Calu3 (cell line): ENCODE measurements at regions not wholly inside any gene's neighbourhood (a gene's known extent, or its start where the extent isn't known, plus 50 kb on each side); places are given as distances from the start of the nearest gene placed in this dataset.

Experiments used
- BruUV-seq: library from RNA; stranded (reverse); fragments of 400-500 nt; replicated peaks from 2 replicates; lab custom pipeline; 2021; lab: Mats Ljungman, UMichigan
- CTCF ChIA-PET: fragments of 300-600 bp; sonication (Branson Sonifier 250); formaldehyde crosslinking; loops from one replicate; lab custom pipeline; 2022; ENCODE audit warnings: antibody characterized with exemption; lab: Charles Lee
- DNase-seq: peaks from one replicate; pipeline ENCODE4 v3.0.0; 2022
- H3K27ac Mint-ChIP-seq: one replicate; pipeline ENCODE4 v1.8.0; 2022; ENCODE audit warnings: mixed read lengths; ENCODE audit not compliant: unreplicated experiment
- H3K27me3 Mint-ChIP-seq: one replicate; pipeline ENCODE4 v1.8.0; 2022; ENCODE audit warnings: mixed read lengths; ENCODE audit not compliant: unreplicated experiment
- H3K36me3 Mint-ChIP-seq: one replicate; pipeline ENCODE4 v1.8.0; 2022; ENCODE audit warnings: mild to moderate bottlenecking, moderate library complexity, mixed read lengths; ENCODE audit not compliant: insufficient read depth, unreplicated experiment
- H3K4me1 Mint-ChIP-seq: one replicate; pipeline ENCODE4 v1.8.0; 2022; ENCODE audit warnings: mild to moderate bottlenecking, low read depth, mixed read lengths; ENCODE audit not compliant: unreplicated experiment
- H3K4me3 Mint-ChIP-seq: one replicate; pipeline ENCODE4 v1.8.0; 2022; ENCODE audit warnings: mild to moderate bottlenecking, low read depth, moderate library complexity, mixed read lengths; ENCODE audit not compliant: unreplicated experiment
- H3K9me3 Mint-ChIP-seq: one replicate; pipeline ENCODE4 v1.8.0; 2022; ENCODE audit warnings: low read depth, mixed read lengths; ENCODE audit not compliant: unreplicated experiment
- CTCF ChIP-seq: fragments of 200-600 bp; IDR thresholded peaks from one replicate; pipeline ENCODE4 v1.8.0; 2022; ENCODE audit warnings: antibody characterized with exemption; ENCODE audit not compliant: unreplicated experiment
- intact Hi-C: fragments of 100-400 bp; cut with micrococcal nuclease; formaldehyde crosslinking; loops from one replicate; pipeline ENCODE4 v1.10.0; 2022; ENCODE audit not compliant: unreplicated experiment

GRCh38 chr13:53342623-53343360, 314.2 kb downstream of the OLFM4 start:
- H3K27me3 Mint-ChIP-seq, result no peaks in the 10 kb centered on the region
- no peaks in the 10 kb centered on the region for H3K36me3 Mint-ChIP-seq
- H3K4me3 Mint-ChIP-seq, result no peak overlapping the region
- intact Hi-C loops, result no loop called here
- no peak for TF ChIP-seq CTCF
- H3K9me3 Mint-ChIP-seq, result peaks cover 11% of the 10 kb centered on the region
- no peaks in the 10 kb centered on the region for H3K4me1 Mint-ChIP-seq
- no TSS peak for BruUV-seq
- DNase-seq, result no peak
- CTCF ChIA-PET, result no interaction called here
- no peak overlapping the region for H3K27ac Mint-ChIP-seq

- H3K27ac Mint-ChIP-seq, result no peak overlapping the region
- intact Hi-C loops, result no loop called here
- no peak for DNase-seq
- H3K36me3 Mint-ChIP-seq, result no peaks in the 10 kb centered on the region
- CTCF ChIA-PET, result no interaction called here
- no peaks in the 10 kb centered on the region for H3K4me1 Mint-ChIP-seq
- H3K4me3 Mint-ChIP-seq, result no peak overlapping the region
- TF ChIP-seq CTCF, result no peak
- no TSS peak for BruUV-seq
- no peaks in the 10 kb centered on the region for H3K27me3 Mint-ChIP-seq
- peaks cover 14% of the 10 kb centered on the region for H3K9me3 Mint-ChIP-seq
Observed at GRCh38 chr13:53343361-53343744, 314.7 kb downstream of the OLFM4 start.

DNA sequence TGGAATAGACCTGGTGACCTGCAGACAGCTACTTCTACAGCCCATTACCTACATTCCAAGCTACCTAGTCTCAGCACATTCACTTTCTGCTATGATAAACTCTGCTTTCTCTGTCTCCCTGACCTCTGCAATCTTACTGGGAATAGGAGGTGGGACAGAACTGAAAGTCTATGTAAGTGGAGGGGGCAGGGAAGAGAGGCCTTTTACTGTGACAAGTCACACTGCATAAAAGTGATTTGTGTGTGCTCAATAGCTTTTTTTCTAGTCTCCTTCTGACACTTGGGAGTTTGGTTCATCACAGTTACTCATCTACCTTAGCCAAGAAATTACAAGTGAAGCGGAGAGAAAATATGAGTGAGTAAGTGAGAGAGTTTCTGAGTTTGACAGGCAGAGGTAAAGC, 322.4 kb downstream of the OLFM4 start:
- intact Hi-C loops, result no loop called here
- TF ChIP-seq CTCF, result no peak
- no peaks in the 10 kb centered on the region for H3K4me1 Mint-ChIP-seq
- DNase-seq, result no peak
- BruUV-seq, result no TSS peak
- CTCF ChIA-PET, result no interaction called here
- no peak overlapping the region for H3K4me3 Mint-ChIP-seq
- peaks cover 13% of the 10 kb centered on the region for H3K9me3 Mint-ChIP-seq
- no peaks in the 10 kb centered on the region for H3K36me3 Mint-ChIP-seq
- no peaks in the 10 kb centered on the region for H3K27me3 Mint-ChIP-seq
- no peak overlapping the region for H3K27ac Mint-ChIP-seq

DNA sequence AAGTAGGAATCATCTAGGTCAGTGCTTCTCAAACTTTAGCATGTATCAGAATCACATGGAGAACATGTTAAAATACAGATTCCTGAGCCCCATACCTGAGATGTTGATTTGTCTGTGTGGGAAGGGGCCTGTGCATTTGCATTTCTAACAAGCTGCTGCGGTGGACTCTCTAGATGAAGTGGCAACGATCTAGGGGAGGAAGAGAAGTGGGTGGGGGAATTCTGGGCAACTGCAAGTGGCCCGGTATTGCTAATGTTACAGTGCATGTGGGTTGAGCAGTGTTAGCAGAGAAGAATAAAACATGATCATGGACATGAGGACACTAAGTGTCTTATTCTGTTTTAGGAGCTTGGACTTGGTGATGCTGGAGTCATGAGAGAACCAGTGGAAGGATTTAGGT, 329.0 kb downstream of the OLFM4 start:
- H3K4me3 Mint-ChIP-seq, result no peak overlapping the region
- peaks cover 17% of the 10 kb centered on the region for H3K9me3 Mint-ChIP-seq
- H3K4me1 Mint-ChIP-seq, result no peaks in the 10 kb centered on the region
- TF ChIP-seq CTCF, result no peak
- no peak overlapping the region for H3K27ac Mint-ChIP-seq
- no peaks in the 10 kb centered on the region for H3K27me3 Mint-ChIP-seq
- BruUV-seq, result no TSS peak
- CTCF ChIA-PET, result no interaction called here
- intact Hi-C loops, result no loop called here
- no peak for DNase-seq
- H3K36me3 Mint-ChIP-seq, result no peaks in the 10 kb centered on the region
